Mesenchymal stem cell (in vitro differentiated cells and primary cell): ENCODE measurements at regions not wholly inside any gene's neighbourhood (a gene's known extent, or its start where the extent isn't known, plus 50 kb on each side); places are given as distances from the start of the nearest gene placed in this dataset.

Experiments used
- DNase-seq: peaks from one replicate; pipeline ENCODE4 v3.0.0-alpha.2; 2013
- H2AFZ ChIP-seq: one replicate; pipeline ENCODE4 v1.6.1; 2013; ENCODE audit warnings: low read depth, mild to moderate bottlenecking, control low read depth, inconsistent platforms, low read length, moderate library complexity
- H2AK5ac ChIP-seq: 2 replicates; pipeline ENCODE4 v1.6.1; 2013; ENCODE audit warnings: low read length, moderate library complexity, mild to moderate bottlenecking, inconsistent platforms; ENCODE audit not compliant: severe bottlenecking
- H2BK120ac ChIP-seq: one replicate; pipeline ENCODE4 v1.6.1; 2013; ENCODE audit warnings: low read depth, mild to moderate bottlenecking, inconsistent platforms, low read length, moderate library complexity
- H2BK12ac ChIP-seq, 2 experiments: one replicate each; pipeline ENCODE4 v1.6.1; 2013; ENCODE audit warnings: inconsistent platforms in 2 of 2, low read length in 2 of 2, mild to moderate bottlenecking in 2 of 2, moderate library complexity in 2 of 2, control low read depth in 1 of 2
- H2BK15ac ChIP-seq: one replicate; pipeline ENCODE4 v1.6.1; 2013; ENCODE audit warnings: mild to moderate bottlenecking, low read depth, inconsistent platforms; ENCODE audit not compliant: poor library complexity, severe bottlenecking
- H2BK5ac ChIP-seq: 2 replicates; pipeline ENCODE4 v1.6.1; 2013; ENCODE audit warnings: low read depth, mild to moderate bottlenecking, low read length, control low read depth, inconsistent platforms; ENCODE audit not compliant: poor library complexity, severe bottlenecking
- H3K14ac ChIP-seq, 2 experiments: one replicate each; pipeline ENCODE4 v1.6.1; 2013; ENCODE audit warnings: inconsistent platforms in 2 of 2, low read length in 2 of 2, control low read depth in 1 of 2, mild to moderate bottlenecking in 1 of 2, moderate library complexity in 1 of 2
- H3K18ac ChIP-seq, 2 experiments: one replicate each; pipeline ENCODE4 v1.6.1; 2013; ENCODE audit warnings: inconsistent platforms in 2 of 2, low read length in 2 of 2, control low read depth in 1 of 2, low read depth in 1 of 2, mild to moderate bottlenecking in 1 of 2
- H3K23ac ChIP-seq, 2 experiments: one replicate each; pipeline ENCODE4 v1.6.1; 2013; ENCODE audit warnings: inconsistent platforms in 2 of 2, low read length in 2 of 2, mild to moderate bottlenecking in 2 of 2, moderate library complexity in 2 of 2, control low read depth in 1 of 2
- H3K27ac ChIP-seq: 2 replicates; pipeline ENCODE4 v1.5.1; 2013; ENCODE audit warnings: mild to moderate bottlenecking, moderate library complexity, low read length, control low read depth, inconsistent platforms; ENCODE audit not compliant: poor library complexity, severe bottlenecking
- H3K27me3 ChIP-seq, 2 experiments: 2 replicates each; pipeline versions ENCODE4 v1.6.1 to v1.7.0; 2013; ENCODE audit warnings: low read length in 2 of 2, mild to moderate bottlenecking in 2 of 2, moderate library complexity in 2 of 2, control low read depth in 1 of 2, inconsistent platforms in 1 of 2; ENCODE audit not compliant: control insufficient read depth in 1 of 2, insufficient read depth in 1 of 2
- H3K36me3 ChIP-seq, 2 experiments: 2 replicates each; pipeline versions ENCODE4 v1.6.1 to v1.7.0; 2013; ENCODE audit warnings: low read length in 2 of 2, control low read depth in 1 of 2, inconsistent platforms in 1 of 2, low read depth in 1 of 2, mild to moderate bottlenecking in 1 of 2; ENCODE audit not compliant: insufficient read depth in 2 of 2, control insufficient read depth in 1 of 2
- H3K4ac ChIP-seq, 2 experiments: one replicate each; pipeline ENCODE4 v1.6.1; 2013; ENCODE audit warnings: inconsistent platforms in 2 of 2, low read length in 2 of 2, mild to moderate bottlenecking in 2 of 2, moderate library complexity in 2 of 2, control low read depth in 1 of 2, low read depth in 1 of 2
- H3K4me1 ChIP-seq: 2 replicates; pipeline ENCODE4 v1.6.1; 2013; ENCODE audit warnings: low read depth, low read length, control low read depth; ENCODE audit not compliant: control insufficient read depth, insufficient read depth
- H3K4me2 ChIP-seq: 2 replicates; pipeline ENCODE4 v1.6.1; 2013; ENCODE audit warnings: low read length, mild to moderate bottlenecking, inconsistent platforms; ENCODE audit not compliant: poor library complexity, severe bottlenecking
- H3K4me3 ChIP-seq, 2 experiments: 2 replicates each; pipeline versions ENCODE4 v1.5.1 to v1.7.0; 2013; ENCODE audit warnings: low read length in 2 of 2, mild to moderate bottlenecking in 2 of 2, control low read depth in 1 of 2, low read depth in 1 of 2; ENCODE audit not compliant: insufficient read depth in 1 of 2
- H3K79me1 ChIP-seq: replicated peaks from 2 replicates; pipeline ENCODE4 v1.6.1; 2013; ENCODE audit warnings: mild to moderate bottlenecking, control low read depth, low read length, inconsistent platforms; ENCODE audit not compliant: poor library complexity, severe bottlenecking
- H3K9ac ChIP-seq: 2 replicates; pipeline ENCODE4 v1.7.0; 2013; ENCODE audit warnings: mild to moderate bottlenecking, low read length, moderate library complexity
- H3K9me3 ChIP-seq: 2 replicates; pipeline ENCODE4 v1.7.0; 2013; ENCODE audit warnings: mild to moderate bottlenecking, low read length; ENCODE audit not compliant: control insufficient read depth
- H4K8ac ChIP-seq: one replicate; pipeline ENCODE4 v1.6.1; 2013; ENCODE audit warnings: inconsistent platforms, mild to moderate bottlenecking, low read length, moderate library complexity
- H4K91ac ChIP-seq: one replicate; pipeline ENCODE4 v1.6.1; 2013; ENCODE audit warnings: mild to moderate bottlenecking, low read length, inconsistent platforms
- WGBS: methylation state at CpG from one replicate; pipeline ENCODE4 v1.1.7; 2013; ENCODE audit warnings: mixed read lengths; 5-methylcytosine and 5-hydroxymethylcytosine counted together

DNA sequence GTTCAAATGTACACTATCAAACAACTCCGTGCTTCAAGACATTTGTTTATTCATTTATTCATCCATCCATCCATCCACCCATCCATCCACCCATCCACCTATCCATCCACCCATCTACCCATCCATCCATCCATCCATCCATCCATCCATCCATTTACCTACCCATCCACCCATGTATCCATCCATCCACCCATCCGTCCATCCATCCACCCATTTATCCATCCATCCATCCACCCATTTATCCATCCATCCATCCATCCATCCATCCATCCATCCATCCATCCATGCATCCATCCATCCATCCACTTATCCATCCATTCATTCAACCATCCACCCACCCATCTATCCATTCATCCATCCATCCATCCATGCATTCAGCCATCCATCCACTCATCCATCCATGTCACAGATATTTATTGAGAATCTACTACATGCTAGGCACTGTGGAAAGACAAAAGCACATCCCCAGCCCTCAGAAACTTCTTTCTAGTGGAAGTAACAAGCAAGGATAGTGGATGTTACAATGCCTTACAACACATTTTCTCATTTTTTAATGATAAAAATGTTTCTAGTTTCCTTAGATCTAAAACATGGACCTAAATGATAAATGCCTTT lies 237.6 kb downstream of the ZNF536 start:
- H3K36me3 ChIP-seq, result no peaks in the 10 kb centered on the region
- H2AFZ ChIP-seq, result no peak overlapping the region
- no peaks in the 10 kb centered on the region for H3K9me3 ChIP-seq
- no peak overlapping the region for H2BK15ac ChIP-seq
- 69% methylated on average over 2 of the region's 2 CpGs for WGBS
- H3K27me3 ChIP-seq, result no peaks in the 10 kb centered on the region
- H3K4me1 ChIP-seq, result no peaks in the 10 kb centered on the region
- H2BK5ac ChIP-seq, result no peak overlapping the region
- H3K18ac ChIP-seq, result no peak overlapping the region
- no peak for DNase-seq
- H3K4me2 ChIP-seq, result no peak overlapping the region
- no peak overlapping the region for H3K14ac ChIP-seq
- H3K23ac ChIP-seq, result no peak overlapping the region
- H2BK12ac ChIP-seq, result no peak overlapping the region
- H4K91ac ChIP-seq, result no peak overlapping the region
- no peak overlapping the region for H3K4ac ChIP-seq
- H3K4me3 ChIP-seq, result no peak overlapping the region
- H4K8ac ChIP-seq, result no peak overlapping the region
- H2AK5ac ChIP-seq, result no peak overlapping the region
- H3K27ac ChIP-seq, result no peak overlapping the region
- H3K9ac ChIP-seq, result no peak overlapping the region
- no peak overlapping the region for H2BK120ac ChIP-seq
- no peaks in the 10 kb centered on the region for H3K79me1 ChIP-seq

DNA sequence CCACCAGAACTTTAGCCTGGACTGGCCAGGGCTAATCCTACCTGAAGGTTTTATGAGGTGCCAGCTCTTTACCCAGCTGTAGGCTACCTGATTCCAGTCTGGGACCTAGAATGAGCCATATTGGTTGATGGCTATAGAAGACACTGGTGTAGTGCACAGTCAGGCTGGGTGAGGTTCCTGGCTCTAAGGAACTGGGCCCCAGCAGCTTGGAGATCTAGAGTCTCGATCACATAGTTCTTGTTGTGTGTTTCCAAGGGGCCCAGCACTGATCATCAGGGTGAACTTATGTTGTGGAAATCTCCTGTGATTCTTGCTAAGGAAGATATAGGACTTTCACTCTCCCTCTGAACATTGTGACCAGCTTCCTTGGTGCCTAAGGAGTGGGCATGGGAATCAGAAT lies 236.3 kb downstream of the ZNF536 start:
- no peak overlapping the region for H3K14ac ChIP-seq
- WGBS, result 67% methylated on average over 1 of the region's 1 CpG
- no peak overlapping the region for H2BK12ac ChIP-seq
- H3K9me3 ChIP-seq, result no peaks in the 10 kb centered on the region
- no peak overlapping the region for H3K4ac ChIP-seq
- H3K4me1 ChIP-seq, result no peaks in the 10 kb centered on the region
- no peak overlapping the region for H3K18ac ChIP-seq
- H3K23ac ChIP-seq, result no peak overlapping the region
- no peak overlapping the region for H2BK120ac ChIP-seq
- no peak for DNase-seq
- H3K9ac ChIP-seq, result no peak overlapping the region
- H3K4me2 ChIP-seq, result no peak overlapping the region
- H3K27me3 ChIP-seq, result no peaks in the 10 kb centered on the region
- H3K79me1 ChIP-seq, result no peaks in the 10 kb centered on the region
- no peak overlapping the region for H2BK5ac ChIP-seq
- H2AFZ ChIP-seq, result no peak overlapping the region
- no peak overlapping the region for H2AK5ac ChIP-seq
- H4K8ac ChIP-seq, result no peak overlapping the region
- H4K91ac ChIP-seq, result no peak overlapping the region
- no peak overlapping the region for H2BK15ac ChIP-seq
- H3K27ac ChIP-seq, result no peak overlapping the region
- H3K4me3 ChIP-seq, result no peak overlapping the region
- no peaks in the 10 kb centered on the region for H3K36me3 ChIP-seq
